ENCODE measurements at regions not wholly inside any gene's neighbourhood (a gene's known extent, or its start where the extent isn't known, plus 50 kb on each side); places are given as distances from the start of the nearest gene placed in this dataset.

DNA sequence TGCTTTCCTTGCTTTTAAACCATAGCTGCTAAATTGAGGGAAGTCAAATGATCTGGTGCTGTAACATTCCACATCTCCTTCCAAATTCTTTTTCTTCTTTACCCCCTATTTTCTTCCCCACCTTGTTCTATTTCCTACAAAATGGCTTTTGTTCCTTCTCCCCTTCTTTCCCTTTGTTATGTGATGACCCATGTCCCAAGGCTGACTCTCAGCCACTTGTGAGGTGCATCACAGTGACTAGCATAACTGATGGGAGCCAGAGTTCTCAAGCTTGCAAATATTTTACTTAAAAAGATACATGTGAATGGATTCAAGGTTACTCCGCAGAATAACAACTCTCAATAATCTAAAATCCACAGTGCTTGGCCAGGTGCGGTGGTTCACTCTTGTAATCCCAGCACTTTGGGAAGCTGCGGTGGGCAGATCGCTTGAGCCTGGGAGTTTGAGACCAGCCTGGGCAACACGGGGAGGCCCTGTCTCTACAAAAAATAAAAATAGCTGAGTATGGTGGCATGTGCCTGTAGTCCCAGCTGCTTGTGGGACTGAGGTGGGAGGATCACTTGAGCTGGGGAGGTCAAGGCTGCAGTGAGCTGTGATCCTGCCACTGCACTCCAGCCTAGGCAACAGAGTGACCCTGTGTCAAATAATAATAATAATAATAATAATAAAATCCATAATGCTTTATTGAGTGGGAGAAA is 100.1 kb upstream of the CERS6 start:
- DNase-seq (ENCODE audit: low spot score in 2 of 2, unreplicated experiment in 2 of 2), result no peak
- H3K36me3 Mint-ChIP-seq, result peaks cover 11% of the 10 kb centered on the region
- TF ChIP-seq, protein P1, sequence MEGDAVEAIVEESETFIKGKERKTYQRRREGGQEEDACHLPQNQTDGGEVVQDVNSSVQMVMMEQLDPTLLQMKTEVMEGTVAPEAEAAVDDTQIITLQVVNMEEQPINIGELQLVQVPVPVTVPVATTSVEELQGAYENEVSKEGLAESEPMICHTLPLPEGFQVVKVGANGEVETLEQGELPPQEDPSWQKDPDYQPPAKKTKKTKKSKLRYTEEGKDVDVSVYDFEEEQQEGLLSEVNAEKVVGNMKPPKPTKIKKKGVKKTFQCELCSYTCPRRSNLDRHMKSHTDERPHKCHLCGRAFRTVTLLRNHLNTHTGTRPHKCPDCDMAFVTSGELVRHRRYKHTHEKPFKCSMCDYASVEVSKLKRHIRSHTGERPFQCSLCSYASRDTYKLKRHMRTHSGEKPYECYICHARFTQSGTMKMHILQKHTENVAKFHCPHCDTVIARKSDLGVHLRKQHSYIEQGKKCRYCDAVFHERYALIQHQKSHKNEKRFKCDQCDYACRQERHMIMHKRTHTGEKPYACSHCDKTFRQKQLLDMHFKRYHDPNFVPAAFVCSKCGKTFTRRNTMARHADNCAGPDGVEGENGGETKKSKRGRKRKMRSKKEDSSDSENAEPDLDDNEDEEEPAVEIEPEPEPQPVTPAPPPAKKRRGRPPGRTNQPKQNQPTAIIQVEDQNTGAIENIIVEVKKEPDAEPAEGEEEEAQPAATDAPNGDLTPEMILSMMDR (IDR thresholded peaks at IDR 0.05; ENCODE audit: unreplicated experiment), result no peak
- no peak overlapping the region for H3K27ac Mint-ChIP-seq
- no peak overlapping the region for H3K4me3 Mint-ChIP-seq
- H3K27me3 Mint-ChIP-seq (ENCODE audit: low read depth), result no peaks in the 10 kb centered on the region
- peaks cover 26% of the 10 kb centered on the region for H3K4me1 Mint-ChIP-seq
- H3K9me3 Mint-ChIP-seq, result peaks cover 20% of the 10 kb centered on the region

DNA sequence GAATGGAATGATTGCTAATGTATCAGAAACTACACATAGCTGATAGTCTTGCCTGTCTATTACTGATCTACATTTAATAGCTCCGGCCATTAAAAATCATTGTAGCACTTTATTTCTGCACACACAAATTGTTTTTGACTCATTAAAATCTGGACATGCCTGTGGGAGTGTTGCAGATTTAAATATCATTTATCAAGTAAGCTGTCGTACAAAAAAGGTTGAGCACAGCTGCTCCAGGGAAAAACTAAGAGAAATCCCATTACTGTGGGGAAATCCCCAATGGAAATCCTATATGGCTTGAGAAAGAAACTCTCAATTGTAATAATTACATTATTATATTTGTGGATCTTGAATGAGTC is 99.6 kb upstream of the CERS6 start:
- TF ChIP-seq, protein P1 (IDR thresholded peaks at IDR 0.05; ENCODE audit: unreplicated experiment), result no peak
- no peak overlapping the region for H3K4me3 Mint-ChIP-seq
- no peak overlapping the region for H3K27ac Mint-ChIP-seq
- H3K27me3 Mint-ChIP-seq (ENCODE audit: low read depth), result no peaks in the 10 kb centered on the region
- DNase-seq (ENCODE audit: low spot score in 2 of 2, unreplicated experiment in 2 of 2), result no peak
- H3K9me3 Mint-ChIP-seq, result peaks cover 20% of the 10 kb centered on the region
- H3K4me1 Mint-ChIP-seq, result peaks cover 22% of the 10 kb centered on the region
- H3K36me3 Mint-ChIP-seq, result peaks cover 11% of the 10 kb centered on the region

DNA sequence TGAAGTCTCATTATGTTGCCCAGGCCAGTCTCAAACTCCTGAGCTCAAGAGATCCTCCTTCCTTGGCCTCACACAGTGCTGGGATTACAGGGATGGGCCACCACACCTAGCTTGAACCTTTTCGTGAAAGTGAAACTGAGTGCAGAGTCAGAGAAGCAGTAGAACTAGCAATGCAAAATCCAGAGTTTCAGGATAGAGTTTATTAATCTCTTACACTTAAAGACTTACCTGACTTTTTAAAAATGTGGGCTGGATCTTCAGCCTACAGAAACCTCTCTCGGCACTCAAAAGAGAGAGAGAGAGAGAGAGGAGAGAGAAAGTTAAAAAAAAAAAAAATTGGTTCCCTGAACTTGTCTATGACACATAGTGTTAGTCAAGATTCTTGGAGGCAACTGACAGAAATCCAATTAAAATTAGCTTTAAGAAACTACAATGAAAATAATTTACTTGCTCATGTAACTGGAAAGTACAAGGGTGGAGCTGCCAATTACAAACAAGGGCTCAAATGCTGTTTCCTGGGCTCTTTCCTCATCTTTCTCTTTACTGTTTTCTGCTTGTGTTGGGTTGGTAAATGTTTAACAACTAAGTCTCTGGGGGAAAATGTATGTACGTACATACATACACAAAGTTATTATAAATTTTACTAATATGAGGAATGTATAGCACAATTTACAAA is 98.1 kb upstream of the CERS6 start:
- Mint-ChIP-seq H3K4me1 (peaks cover 15% of the 10 kb centered on the region), H3K36me3 (peaks cover 10% of the 10 kb centered on the region), H3K9me3 (peaks cover 27% of the 10 kb centered on the region), H3K4me3 (no peak overlapping the region), H3K27me3 (ENCODE audit: low read depth) (no peaks in the 10 kb centered on the region), H3K27ac (no peak overlapping the region)
- no peak for DNase-seq (ENCODE audit: low spot score in 2 of 2, unreplicated experiment in 2 of 2)
- TF ChIP-seq, protein P1 (IDR thresholded peaks at IDR 0.05; ENCODE audit: unreplicated experiment), result no peak

DNA sequence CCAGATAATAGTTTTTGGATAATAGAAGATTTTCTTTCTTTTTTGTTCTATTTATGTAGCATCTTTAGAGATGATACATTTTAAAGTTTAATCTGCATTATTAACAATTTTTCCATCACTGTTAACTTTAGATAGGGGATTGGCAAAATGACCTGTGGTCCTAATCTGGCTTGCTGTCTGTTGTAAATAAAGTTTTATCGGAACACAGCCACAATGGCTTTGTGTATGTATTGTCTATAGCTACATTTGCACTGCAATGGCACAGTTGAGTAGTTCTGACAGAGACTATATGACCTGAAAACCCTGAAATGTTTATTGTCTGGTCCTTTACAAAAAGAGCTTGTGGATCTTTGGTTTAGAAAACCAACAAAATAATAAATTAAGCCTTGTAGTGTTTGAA is 97.0 kb upstream of the CERS6 start:
- DNase-seq (ENCODE audit: low spot score in 2 of 2, unreplicated experiment in 2 of 2), result no peak
- Mint-ChIP-seq H3K4me1 (peaks cover 15% of the 10 kb centered on the region), H3K4me3 (no peak overlapping the region), H3K27ac (no peak overlapping the region), H3K36me3 (peaks cover 3% of the 10 kb centered on the region), H3K27me3 (ENCODE audit: low read depth) (no peaks in the 10 kb centered on the region), H3K9me3 (peaks cover 17% of the 10 kb centered on the region)
- TF ChIP-seq, protein P1 (IDR thresholded peaks at IDR 0.05; ENCODE audit: unreplicated experiment), result no peak

DNA sequence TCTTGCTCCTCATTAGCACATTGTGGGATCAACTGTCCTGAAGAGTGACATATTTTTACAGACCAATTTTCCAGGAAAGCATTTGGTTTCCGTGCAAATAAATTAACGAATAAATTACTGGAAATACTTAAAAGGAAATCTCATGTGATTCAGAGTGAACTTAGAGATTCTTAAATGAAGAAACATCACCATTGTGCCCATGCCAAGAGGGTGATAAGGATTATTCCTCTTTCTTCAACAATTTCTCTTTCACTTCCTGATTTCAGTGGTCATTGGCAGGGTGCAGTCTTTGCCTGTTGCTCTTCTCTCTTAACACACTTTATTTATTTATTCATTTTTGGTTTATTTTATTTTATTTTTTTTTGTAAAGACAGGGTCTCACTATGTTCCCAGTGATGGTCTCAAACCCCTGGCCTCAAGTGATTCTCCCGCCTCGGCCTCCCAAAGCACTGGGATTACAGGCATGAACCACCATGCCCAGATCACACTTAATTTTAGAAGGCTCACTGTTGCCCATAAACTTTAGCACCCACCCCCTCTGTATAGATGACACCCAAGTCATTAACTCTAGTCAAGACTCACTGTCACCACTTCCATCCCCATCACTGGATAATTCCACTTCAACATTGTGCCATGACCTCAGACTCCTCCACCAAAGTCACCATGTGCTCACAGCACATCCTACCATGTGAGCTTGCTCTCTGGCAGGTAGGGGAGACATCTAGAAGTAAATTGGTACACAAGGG is 92.6 kb upstream of the CERS6 start:
- Mint-ChIP-seq H3K9me3 (peaks cover 8% of the 10 kb centered on the region), H3K4me1 (peaks cover 19% of the 10 kb centered on the region), H3K27ac (no peak overlapping the region), H3K4me3 (no peak overlapping the region), H3K36me3 (no peaks in the 10 kb centered on the region), H3K27me3 (ENCODE audit: low read depth) (no peaks in the 10 kb centered on the region)
- TF ChIP-seq, protein P1 (IDR thresholded peaks at IDR 0.05; ENCODE audit: unreplicated experiment), result no peak
- no peak for DNase-seq (ENCODE audit: low spot score in 2 of 2, unreplicated experiment in 2 of 2)
